NCI-H1417 (cell line): ENCODE measurements at regions not wholly inside any gene's neighbourhood (a gene's known extent, or its start where the extent isn't known, plus 50 kb on each side); places are given as distances from the start of the nearest gene placed in this dataset.

Source experiments
- DNase-seq, 3 experiments: peaks; one replicate each; lab custom pipeline; 2025; lab: John Stamatoyannopoulos, UW

DNA sequence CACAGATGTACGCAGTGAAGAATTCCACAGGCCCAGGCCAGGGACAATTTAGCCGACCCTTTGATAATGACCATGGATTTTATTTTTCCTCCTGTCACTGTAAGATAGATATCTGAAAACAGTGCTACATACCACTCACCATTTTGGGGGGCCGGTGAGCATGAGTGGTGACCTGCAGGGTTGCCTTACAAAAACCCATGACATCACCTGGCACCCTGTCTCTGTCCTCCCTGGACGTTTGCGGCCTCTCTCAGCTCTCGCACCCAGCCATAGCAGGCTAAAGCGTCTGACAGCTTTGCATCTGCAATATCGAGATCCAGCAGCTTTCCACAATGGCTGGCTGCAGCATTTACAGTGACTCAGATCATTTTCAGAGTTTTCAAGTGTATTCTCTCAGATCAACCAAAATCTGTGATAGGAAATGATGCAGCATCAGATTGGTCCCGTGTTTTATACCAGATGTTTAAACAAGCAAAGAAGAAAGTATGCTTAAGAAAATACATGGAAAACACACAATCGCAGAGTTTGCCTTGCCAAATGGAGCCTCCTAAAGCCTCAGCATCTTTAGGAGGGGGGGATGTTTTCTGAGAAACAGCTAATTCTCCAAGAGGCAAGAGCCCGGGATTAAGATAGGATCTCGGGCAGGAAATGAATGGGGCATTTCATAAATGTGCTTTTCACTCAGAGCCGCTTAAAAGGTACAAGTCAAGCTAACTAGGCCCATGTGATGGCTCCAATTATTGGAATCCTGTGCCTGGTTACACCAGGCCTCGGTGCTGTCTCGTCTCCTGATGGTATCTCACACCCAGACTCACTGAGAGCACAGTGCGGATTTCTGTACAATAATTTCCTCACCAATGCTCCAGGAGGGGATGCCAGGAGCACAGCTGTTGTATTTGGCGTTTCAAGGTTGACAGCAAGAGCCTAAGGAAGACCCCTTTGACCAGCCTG is 257.3 kb downstream of the XXYLT1 start:
- no peak for DNase-seq

DNA sequence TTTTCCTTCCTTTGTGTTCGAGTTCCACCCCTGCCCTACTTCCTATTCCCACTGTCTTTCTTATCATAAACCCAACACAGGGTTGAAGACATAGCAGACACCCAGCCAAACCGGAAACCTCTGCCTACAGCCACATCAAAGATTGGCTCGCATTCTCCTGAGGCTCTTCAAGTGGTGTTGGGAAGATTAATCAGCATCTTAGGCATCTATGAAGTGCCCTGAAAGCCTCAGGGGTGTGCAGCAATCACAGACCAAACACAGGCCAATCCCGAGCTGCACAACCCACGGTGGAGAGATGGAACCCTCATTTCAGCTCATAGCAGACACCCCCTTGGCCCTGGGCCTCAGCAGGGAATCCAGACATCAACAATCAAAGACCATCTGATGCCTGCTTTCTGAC is 255.9 kb downstream of the XXYLT1 start:
- DNase-seq: no peak

DNA sequence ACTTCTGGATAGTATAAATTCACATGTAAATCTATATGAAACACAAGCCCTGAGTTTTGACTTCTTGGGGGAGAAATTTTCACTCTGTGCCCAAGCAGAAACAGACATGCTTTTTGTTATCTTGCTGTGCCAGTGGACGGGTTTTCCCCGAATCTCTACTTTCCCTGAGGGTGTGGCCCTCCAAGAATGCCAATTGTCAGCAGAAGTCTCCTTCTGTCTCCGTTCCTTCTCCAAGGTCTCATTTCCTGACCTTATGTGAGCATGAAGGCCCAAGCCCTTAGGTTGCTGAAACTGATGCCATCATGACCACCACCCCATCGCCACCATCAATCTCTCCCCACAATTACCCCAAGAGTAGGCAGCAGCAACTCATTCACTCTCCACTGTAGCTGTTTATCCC is 253.8 kb downstream of the XXYLT1 start:
- no peak for DNase-seq
